ENCODE measurements at regions not wholly inside any gene's neighbourhood (a gene's known extent, or its start where the extent isn't known, plus 50 kb on each side); places are given as distances from the start of the nearest gene placed in this dataset.
"Not testable (repeated sequence)": the region's sequence is repeated elsewhere in the genome, so short reads cannot be mapped to it uniquely, and the experiment has no call there.

- Mint-ChIP-seq H3K27ac (ENCODE audit: low read depth, unreplicated experiment) (no peak overlapping the region), H3K4me3 (ENCODE audit: unreplicated experiment) (no peak overlapping the region), H3K27me3 (ENCODE audit: insufficient read depth, unreplicated experiment) (no peaks in the 10 kb centered on the region), H3K9me3 (ENCODE audit: unreplicated experiment) (peaks cover 8% of the 10 kb centered on the region), H3K4me1 (ENCODE audit: insufficient read depth, unreplicated experiment) (peaks cover 23% of the 10 kb centered on the region), H3K36me3 (ENCODE audit: insufficient read depth, unreplicated experiment) (no peaks in the 10 kb centered on the region)
- no peak for TF ChIP-seq CTCF (IDR thresholded peaks at IDR 0.05; ENCODE audit: unreplicated experiment)
- peak; percentile 47 for DNase-seq (ENCODE audit: unreplicated experiment)
- no TSS peak for BruUV-seq (replicated peaks)
- ChIA-PET CTCF (interaction anchor here (0.7 to 1.2 kb wide), 4 partner anchors 10 to 1064 kb away, joined by 3 to 4 read pairs (median 4); no protein-coding TSS in a partner anchor), POLR2A (interaction anchor here (0.6 to 1.7 kb wide), 7 partner anchors 14 to 394 kb away, joined by 3 to 8 read pairs (median 3); no protein-coding TSS in a partner anchor)
- intact Hi-C loops (cut with micrococcal nuclease), result no loop called here
These were observed 972.6 kb upstream of the SEMA6A start for GRCh38 chr5:117547192-117547591.

- no TSS peak for BruUV-seq (replicated peaks)
- no peak for TF ChIP-seq CTCF (IDR thresholded peaks at IDR 0.05; ENCODE audit: unreplicated experiment)
- POLR2A ChIA-PET, result no interaction called here
- intact Hi-C loops (cut with micrococcal nuclease), result no loop called here
- Mint-ChIP-seq H3K36me3 (ENCODE audit: insufficient read depth, unreplicated experiment) (no peaks in the 10 kb centered on the region), H3K27me3 (ENCODE audit: insufficient read depth, unreplicated experiment) (no peaks in the 10 kb centered on the region), H3K4me3 (ENCODE audit: unreplicated experiment) (no peak overlapping the region), H3K27ac (ENCODE audit: low read depth, unreplicated experiment) (no peak overlapping the region), H3K4me1 (ENCODE audit: insufficient read depth, unreplicated experiment) (no peaks in the 10 kb centered on the region), H3K9me3 (ENCODE audit: unreplicated experiment) (peaks cover 7% of the 10 kb centered on the region)
- CTCF ChIA-PET, result no interaction called here
- DNase-seq (ENCODE audit: unreplicated experiment), result no peak
These were observed 965.1 kb upstream of the SEMA6A start for GRCh38 chr5:117539692-117540091.

- DNase-seq (ENCODE audit: unreplicated experiment), result no peak
- ChIA-PET CTCF (no interaction called here), POLR2A (no interaction called here)
- intact Hi-C loops (cut with micrococcal nuclease), result no loop called here
- BruUV-seq (replicated peaks), result no TSS peak
- Mint-ChIP-seq H3K4me3 (ENCODE audit: unreplicated experiment) (no peak overlapping the region), H3K27ac (ENCODE audit: low read depth, unreplicated experiment) (no peak overlapping the region), H3K27me3 (ENCODE audit: insufficient read depth, unreplicated experiment) (no peaks in the 10 kb centered on the region), H3K9me3 (ENCODE audit: unreplicated experiment) (no peaks in the 10 kb centered on the region), H3K4me1 (ENCODE audit: insufficient read depth, unreplicated experiment) (no peaks in the 10 kb centered on the region), H3K36me3 (ENCODE audit: insufficient read depth, unreplicated experiment) (no peaks in the 10 kb centered on the region)
- no peak for TF ChIP-seq CTCF (IDR thresholded peaks at IDR 0.05; ENCODE audit: unreplicated experiment)
These were observed 959.2 kb upstream of the SEMA6A start for GRCh38 chr5:117533792-117534191.

GRCh38 chr5:117533051-117533670, 958.5 kb upstream of the SEMA6A start:
- intact Hi-C loops (cut with micrococcal nuclease); DNase-seq (ENCODE audit: unreplicated experiment); H3K4me3 Mint-ChIP-seq (ENCODE audit: unreplicated experiment); POLR2A ChIA-PET; CTCF ChIA-PET; H3K9me3 Mint-ChIP-seq (ENCODE audit: unreplicated experiment); H3K36me3 Mint-ChIP-seq (ENCODE audit: insufficient read depth, unreplicated experiment); BruUV-seq (replicated peaks); H3K27me3 Mint-ChIP-seq (ENCODE audit: insufficient read depth, unreplicated experiment); H3K27ac Mint-ChIP-seq (ENCODE audit: low read depth, unreplicated experiment); H3K4me1 Mint-ChIP-seq (ENCODE audit: insufficient read depth, unreplicated experiment): not testable (repeated sequence)
